Prostate gland (tissue), 2 donors: ENCODE measurements at regions not wholly inside any gene's neighbourhood (a gene's known extent, or its start where the extent isn't known, plus 50 kb on each side); places are given as distances from the start of the nearest gene placed in this dataset.

ENCODE experiments used
- POLR2A ChIP-seq: fragments of 450-650 bp; IDR thresholded peaks from one replicate; pipeline ENCODE4 v1.6.1; 2016; ENCODE audit warnings: antibody characterized with exemption, mild to moderate bottlenecking
- POLR2AphosphoS5 ChIP-seq: sonication (generic); formaldehyde crosslinking; IDR thresholded peaks from one replicate; pipeline ENCODE4 v1.6.1; 2017; ENCODE audit warnings: antibody characterized with exemption
- TF ChIP-seq, protein P1 (sequence below), 4 experiments: fragments of 200-600 bp in 2 of 4; fragments of 450-650 bp in 2 of 4; sonication (generic) in 2 of 4; IDR thresholded peaks; 1 replicate in 3 of 4; 2 replicates in 1 of 4; pipeline ENCODE4 v1.5.1; 2016 to 2019; ENCODE audit warnings: antibody characterized with exemption in 4 of 4, mild to moderate bottlenecking in 2 of 4, moderate library complexity in 2 of 4

GRCh38 chr11:33449798-33450197 is 192.6 kb downstream of the HIPK3 start:
- TF ChIP-seq, protein P1, sequence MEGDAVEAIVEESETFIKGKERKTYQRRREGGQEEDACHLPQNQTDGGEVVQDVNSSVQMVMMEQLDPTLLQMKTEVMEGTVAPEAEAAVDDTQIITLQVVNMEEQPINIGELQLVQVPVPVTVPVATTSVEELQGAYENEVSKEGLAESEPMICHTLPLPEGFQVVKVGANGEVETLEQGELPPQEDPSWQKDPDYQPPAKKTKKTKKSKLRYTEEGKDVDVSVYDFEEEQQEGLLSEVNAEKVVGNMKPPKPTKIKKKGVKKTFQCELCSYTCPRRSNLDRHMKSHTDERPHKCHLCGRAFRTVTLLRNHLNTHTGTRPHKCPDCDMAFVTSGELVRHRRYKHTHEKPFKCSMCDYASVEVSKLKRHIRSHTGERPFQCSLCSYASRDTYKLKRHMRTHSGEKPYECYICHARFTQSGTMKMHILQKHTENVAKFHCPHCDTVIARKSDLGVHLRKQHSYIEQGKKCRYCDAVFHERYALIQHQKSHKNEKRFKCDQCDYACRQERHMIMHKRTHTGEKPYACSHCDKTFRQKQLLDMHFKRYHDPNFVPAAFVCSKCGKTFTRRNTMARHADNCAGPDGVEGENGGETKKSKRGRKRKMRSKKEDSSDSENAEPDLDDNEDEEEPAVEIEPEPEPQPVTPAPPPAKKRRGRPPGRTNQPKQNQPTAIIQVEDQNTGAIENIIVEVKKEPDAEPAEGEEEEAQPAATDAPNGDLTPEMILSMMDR (IDR thresholded peaks at IDR 0.05) = no peak
- TF ChIP-seq POLR2A (no peak), POLR2AphosphoS5 (no peak)
